Immature natural killer cell (primary cell): ENCODE measurements at regions not wholly inside any gene's neighbourhood (a gene's known extent, or its start where the extent isn't known, plus 50 kb on each side); places are given as distances from the start of the nearest gene placed in this dataset.
A peak's percentile ranks its signal among the peaks of the same experiment; 100 is the strongest.
"Not testable (repeated sequence)": the region's sequence is repeated elsewhere in the genome, so short reads cannot be mapped to it uniquely, and the experiment has no call there.

Source experiments
- DNase-seq, 3 donors: peaks; one replicate each; pipeline ENCODE4 v3.0.0; 2022; ENCODE audit warnings: mixed read lengths in 1 of 3
- H3K27ac Mint-ChIP-seq, 6 donors: one replicate each; pipeline ENCODE4 v1.8.0; 2020; ENCODE audit warnings: mixed read lengths in 6 of 6, mild to moderate bottlenecking in 5 of 6, inconsistent platforms in 4 of 6, moderate library complexity in 3 of 6
- H3K27me3 Mint-ChIP-seq, 3 donors: one replicate each; pipeline ENCODE4 v1.8.0; 2020 to 2021; ENCODE audit warnings: low read depth in 3 of 3, mild to moderate bottlenecking in 3 of 3, mixed read lengths in 3 of 3, moderate library complexity in 3 of 3, inconsistent platforms in 1 of 3
- H3K36me3 Mint-ChIP-seq, 3 donors: one replicate each; pipeline ENCODE4 v1.8.0; 2020; ENCODE audit warnings: mixed read lengths in 3 of 3, inconsistent platforms in 2 of 3, mild to moderate bottlenecking in 2 of 3
- H3K4me1 Mint-ChIP-seq, 2 donors: one replicate each; pipeline ENCODE4 v1.8.0; 2020; ENCODE audit warnings: inconsistent platforms in 2 of 2, mild to moderate bottlenecking in 2 of 2, mixed read lengths in 2 of 2, moderate library complexity in 1 of 2
- H3K4me3 Mint-ChIP-seq, 5 donors: one replicate each; pipeline ENCODE4 v1.8.0; 2020; ENCODE audit warnings: mild to moderate bottlenecking in 5 of 5, mixed read lengths in 5 of 5, inconsistent platforms in 3 of 5, moderate library complexity in 3 of 5
- H3K9me3 Mint-ChIP-seq, 6 donors: one replicate each; pipeline ENCODE4 v1.8.0; 2020; ENCODE audit warnings: mild to moderate bottlenecking in 6 of 6, mixed read lengths in 6 of 6, inconsistent platforms in 4 of 6, moderate library complexity in 3 of 6

DNA sequence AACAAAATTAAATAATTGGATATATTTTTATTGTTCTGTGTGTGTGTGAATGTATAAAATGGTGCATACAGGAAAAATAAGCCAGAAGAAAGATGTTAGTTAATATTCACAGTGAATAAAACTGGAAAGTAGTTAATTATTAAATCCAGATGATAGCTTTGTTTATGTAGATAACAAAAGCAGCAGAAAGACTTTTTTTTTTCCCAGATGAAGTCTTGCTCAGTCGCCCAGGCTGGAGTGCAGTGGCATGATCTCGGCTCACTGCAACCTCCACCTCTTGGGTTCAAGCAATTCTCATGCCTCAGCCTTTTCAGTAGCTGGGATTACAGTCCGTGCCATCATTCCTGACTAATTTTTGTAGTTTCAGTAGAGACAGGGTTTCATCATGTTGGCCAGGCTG lies 140.1 kb downstream of the ZNF486 start:
- H3K27me3 Mint-ChIP-seq: peaks cover 0 to 2% (median 1%) of the 10 kb centered on the region in 3 donors
- H3K36me3 Mint-ChIP-seq: no peaks in the 10 kb centered on the region
- no peak overlapping the region for H3K27ac Mint-ChIP-seq
- peaks cover 0 to 6% (median 1%) of the 10 kb centered on the region in 6 donors for H3K9me3 Mint-ChIP-seq
- H3K4me3 Mint-ChIP-seq: no peak overlapping the region
- DNase-seq: no peak
- H3K4me1 Mint-ChIP-seq: no peaks in the 10 kb centered on the region

DNA sequence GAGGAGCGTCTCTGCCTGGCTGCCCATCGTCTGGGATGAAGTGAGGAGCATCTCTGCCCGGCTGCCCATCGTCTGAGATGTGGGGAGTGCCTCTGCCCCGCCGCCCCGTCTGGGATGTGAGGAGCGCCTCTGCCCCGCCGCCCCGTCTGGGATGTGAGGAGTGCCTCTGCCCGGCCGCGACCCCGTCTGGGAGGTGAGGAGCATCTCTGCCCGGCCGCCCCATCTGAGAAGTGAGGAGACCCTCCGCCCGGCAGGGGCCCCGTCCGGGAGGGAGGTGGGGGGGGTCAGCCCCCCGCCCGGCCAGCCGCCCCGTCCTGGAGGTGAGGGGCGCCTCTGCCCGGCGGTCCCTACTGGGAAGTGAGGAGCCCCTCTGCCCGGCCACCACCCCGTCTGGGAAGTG lies 129.3 kb downstream of the ZNF486 start:
- not testable (repeated sequence) for H3K27me3 Mint-ChIP-seq, H3K4me3 Mint-ChIP-seq, H3K4me1 Mint-ChIP-seq, DNase-seq, H3K36me3 Mint-ChIP-seq, H3K9me3 Mint-ChIP-seq, H3K27ac Mint-ChIP-seq

DNA sequence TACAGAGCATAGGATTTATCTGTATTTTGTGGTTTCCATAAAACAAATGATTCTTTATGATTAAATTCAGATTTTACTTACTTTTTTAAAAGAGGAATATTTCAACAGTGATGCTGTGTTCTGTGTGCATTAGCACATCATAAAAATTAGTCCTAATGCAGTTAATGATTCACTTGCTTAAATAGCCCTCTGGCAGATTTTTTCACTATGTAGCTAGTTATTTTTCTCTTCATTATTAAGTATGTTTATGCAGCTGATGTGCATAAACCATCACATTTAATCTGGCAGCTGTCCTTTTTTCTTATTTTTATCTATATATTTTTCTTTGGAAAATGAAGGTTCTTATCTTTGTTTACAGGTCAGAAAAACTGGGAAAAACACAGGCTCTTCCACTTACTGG lies 127.2 kb downstream of the ZNF486 start:
- Mint-ChIP-seq H3K27ac (no peak overlapping the region), H3K9me3 (peaks cover 0 to 4% (median under 1%) of the 10 kb centered on the region in 6 donors), H3K4me3 (no peak overlapping the region), H3K4me1 (no peaks in the 10 kb centered on the region), H3K36me3 (no peaks in the 10 kb centered on the region), H3K27me3 (peaks cover 0 to 3% (median 0%) of the 10 kb centered on the region in 3 donors)
- no peak for DNase-seq

DNA sequence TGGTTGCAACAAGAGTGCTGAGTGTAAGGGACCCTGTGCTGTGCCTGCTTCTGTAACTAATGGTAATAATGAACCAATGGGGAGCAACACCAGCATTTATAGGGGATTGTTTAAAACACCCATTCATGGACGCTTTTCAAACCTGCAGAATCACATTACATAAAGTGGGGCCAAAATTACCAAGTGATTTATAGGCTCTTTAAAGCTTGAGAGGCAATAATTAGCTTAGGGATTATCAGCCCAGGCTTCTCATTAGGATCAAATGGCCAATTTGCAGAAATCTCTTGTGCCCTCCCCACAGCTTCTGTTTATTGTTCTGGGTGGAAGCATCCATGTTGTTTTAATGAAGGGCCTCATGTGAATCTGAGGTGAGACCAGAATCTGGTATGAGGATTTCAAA lies 125.5 kb downstream of the ZNF486 start:
- H3K4me3 Mint-ChIP-seq, H3K27me3 Mint-ChIP-seq, H3K27ac Mint-ChIP-seq, H3K4me1 Mint-ChIP-seq, DNase-seq, H3K36me3 Mint-ChIP-seq, H3K9me3 Mint-ChIP-seq: not testable (repeated sequence)

DNA sequence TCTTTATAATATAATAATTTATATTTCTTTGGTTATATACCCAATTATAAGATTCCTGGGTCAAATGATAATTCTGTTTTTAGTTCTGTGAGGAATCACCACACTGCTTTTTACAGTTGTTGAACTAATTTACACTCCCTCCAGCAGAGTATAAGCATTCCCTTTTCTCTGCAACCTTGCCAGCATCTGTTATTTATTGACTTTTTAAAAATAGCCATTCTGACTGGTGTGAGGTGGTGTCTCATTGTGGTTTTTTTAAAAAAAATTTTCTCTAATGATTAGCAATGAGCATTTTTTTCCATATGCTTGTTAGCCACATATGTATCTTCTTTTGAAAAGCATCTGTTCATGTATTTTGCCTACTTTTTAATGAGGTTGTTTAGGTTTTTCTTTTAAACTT lies 122.2 kb downstream of the ZNF486 start:
- no peaks in the 10 kb centered on the region for H3K4me1 Mint-ChIP-seq

DNA sequence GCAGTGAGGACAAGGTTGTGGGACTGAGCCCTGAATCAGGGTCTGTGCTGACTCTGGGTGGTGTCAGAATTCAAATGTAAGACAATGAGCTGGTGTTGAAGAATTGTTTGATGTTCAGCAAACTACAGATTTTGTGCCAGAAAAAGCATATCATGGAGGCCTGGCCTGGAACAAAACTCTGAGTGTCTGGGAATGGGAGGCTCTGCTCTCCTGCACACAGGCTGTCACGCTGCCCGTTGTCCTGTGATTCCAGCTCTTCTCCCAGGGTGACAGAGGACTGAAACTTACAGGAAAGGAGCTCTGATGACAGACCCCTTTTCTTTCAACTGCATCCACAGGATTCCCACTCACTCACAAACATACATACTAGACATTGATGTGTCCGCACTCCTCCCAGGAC lies 120.1 kb downstream of the ZNF486 start:
- H3K4me3 Mint-ChIP-seq: no peak overlapping the region
- H3K27me3 Mint-ChIP-seq: peaks cover 0 to 2% (median 0%) of the 10 kb centered on the region in 3 donors
- no peaks in the 10 kb centered on the region for H3K4me1 Mint-ChIP-seq
- no peaks in the 10 kb centered on the region for H3K36me3 Mint-ChIP-seq
- DNase-seq: no peak
- no peak overlapping the region for H3K27ac Mint-ChIP-seq
- peaks cover 0 to 6% (median 0%) of the 10 kb centered on the region in 6 donors for H3K9me3 Mint-ChIP-seq

More for the DNA sequence above, 122.2 kb downstream of the ZNF486 start:
- no peak overlapping the region for H3K4me3 Mint-ChIP-seq
- H3K27ac Mint-ChIP-seq: no peak overlapping the region
- no peaks in the 10 kb centered on the region for H3K36me3 Mint-ChIP-seq
- H3K27me3 Mint-ChIP-seq: peaks cover 0 to 3% (median 0%) of the 10 kb centered on the region in 3 donors
- H3K9me3 Mint-ChIP-seq: peaks cover 0 to 6% (median 0%) of the 10 kb centered on the region in 6 donors
- DNase-seq: no peak

DNA sequence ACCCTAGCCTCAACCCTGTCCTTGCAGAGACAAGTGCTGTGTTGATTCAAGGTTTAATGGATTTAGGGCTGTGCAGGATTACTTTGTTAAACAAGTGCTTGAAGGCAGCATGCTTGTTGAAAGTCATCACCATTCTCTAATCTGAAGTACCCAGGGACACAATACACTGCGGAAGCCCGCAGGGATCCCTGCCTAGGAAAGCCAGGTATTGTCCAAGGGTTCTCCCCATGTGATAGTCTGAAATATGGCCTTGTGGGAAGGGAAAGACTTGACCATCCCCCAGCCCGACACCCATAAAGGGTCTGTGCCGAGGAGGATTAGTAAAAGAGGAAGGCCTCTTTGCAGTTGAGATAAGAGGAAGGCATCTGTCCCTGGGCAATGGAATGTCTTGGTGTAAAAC lies 118.9 kb downstream of the ZNF486 start:
- not testable (repeated sequence) for DNase-seq, H3K27ac Mint-ChIP-seq, H3K4me1 Mint-ChIP-seq, H3K36me3 Mint-ChIP-seq, H3K9me3 Mint-ChIP-seq, H3K4me3 Mint-ChIP-seq, H3K27me3 Mint-ChIP-seq

DNA sequence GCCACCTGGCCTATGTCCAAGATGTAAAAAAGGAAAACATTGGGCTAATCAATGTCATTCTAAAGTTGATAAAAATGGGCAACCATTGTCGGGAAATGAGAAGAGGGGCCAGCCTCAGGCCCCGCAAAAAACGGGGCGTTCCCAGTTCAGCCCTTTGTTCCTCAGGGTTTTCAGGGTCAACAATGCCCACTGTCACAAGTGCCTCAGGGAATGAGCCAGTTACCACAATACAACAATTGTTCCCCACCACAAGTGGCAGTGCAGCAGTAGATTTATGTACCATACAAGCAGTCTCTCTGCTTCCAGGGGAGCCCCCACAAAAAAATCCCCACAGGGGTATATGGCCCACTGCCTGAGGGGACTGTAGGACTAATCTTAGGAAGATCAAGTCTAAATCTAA lies 112.5 kb downstream of the ZNF486 start:
- no peak overlapping the region for H3K4me3 Mint-ChIP-seq
- H3K27me3 Mint-ChIP-seq: peaks cover 0 to 2% (median 2%) of the 10 kb centered on the region in 3 donors
- H3K4me1 Mint-ChIP-seq: peaks cover 0 to 6% of the 10 kb centered on the region in 2 donors
- no peaks in the 10 kb centered on the region for H3K36me3 Mint-ChIP-seq
- H3K27ac Mint-ChIP-seq: no peak overlapping the region
- DNase-seq: no peak
- H3K9me3 Mint-ChIP-seq: peaks cover 0 to 16% (median under 1%) of the 10 kb centered on the region in 6 donors

DNA sequence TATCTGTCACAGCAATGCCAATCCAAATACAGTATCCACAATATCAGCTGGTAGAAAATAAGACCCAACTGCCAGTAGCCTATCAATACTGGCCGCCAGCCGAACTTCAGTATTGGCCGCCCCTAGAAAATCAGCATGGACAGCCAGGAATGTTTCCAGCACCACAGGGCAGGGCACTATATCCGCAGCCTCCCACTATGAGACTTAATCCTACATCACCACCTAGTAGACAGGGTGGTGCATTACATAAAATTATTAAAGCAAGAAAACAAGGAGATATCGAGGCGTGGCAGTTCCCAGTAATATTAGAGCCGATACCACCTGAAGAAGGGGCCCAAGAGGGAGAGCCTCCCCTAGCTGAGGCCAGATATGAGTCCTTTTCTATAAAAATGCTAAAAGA lies 111.3 kb downstream of the ZNF486 start:
- no peaks in the 10 kb centered on the region for H3K36me3 Mint-ChIP-seq
- DNase-seq: peak in 2 of 3 donors; percentile 28 to 53
- H3K4me1 Mint-ChIP-seq: peaks cover 0 to 6% of the 10 kb centered on the region in 2 donors
- H3K27ac Mint-ChIP-seq: no peak overlapping the region
- peaks cover 0 to 2% (median 2%) of the 10 kb centered on the region in 3 donors for H3K27me3 Mint-ChIP-seq
- peaks cover 0 to 15% (median 0%) of the 10 kb centered on the region in 6 donors for H3K9me3 Mint-ChIP-seq
- no peak overlapping the region for H3K4me3 Mint-ChIP-seq

DNA sequence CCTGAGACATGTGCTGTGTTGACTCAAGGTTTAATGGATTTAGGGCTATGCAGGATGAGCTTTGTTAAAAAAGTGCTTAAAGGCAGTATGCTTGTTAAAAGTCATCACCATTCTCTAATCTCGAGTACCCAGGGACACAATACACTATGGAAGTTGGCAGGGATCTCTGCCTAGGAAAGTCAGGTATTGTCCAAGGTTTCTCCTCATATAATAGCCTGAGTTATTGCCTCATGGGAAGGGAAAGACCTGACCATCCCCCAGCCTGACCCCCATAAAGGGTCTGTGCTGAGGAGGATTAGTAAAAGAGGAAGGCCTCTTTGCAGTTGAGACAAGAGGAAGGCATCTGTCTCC lies 109.7 kb downstream of the ZNF486 start:
- not testable (repeated sequence) for H3K4me3 Mint-ChIP-seq, DNase-seq, H3K27me3 Mint-ChIP-seq, H3K27ac Mint-ChIP-seq, H3K36me3 Mint-ChIP-seq, H3K4me1 Mint-ChIP-seq
- H3K9me3 Mint-ChIP-seq: peaks cover 0 to 10% (median 0%) of the 10 kb centered on the region in 6 donors

DNA sequence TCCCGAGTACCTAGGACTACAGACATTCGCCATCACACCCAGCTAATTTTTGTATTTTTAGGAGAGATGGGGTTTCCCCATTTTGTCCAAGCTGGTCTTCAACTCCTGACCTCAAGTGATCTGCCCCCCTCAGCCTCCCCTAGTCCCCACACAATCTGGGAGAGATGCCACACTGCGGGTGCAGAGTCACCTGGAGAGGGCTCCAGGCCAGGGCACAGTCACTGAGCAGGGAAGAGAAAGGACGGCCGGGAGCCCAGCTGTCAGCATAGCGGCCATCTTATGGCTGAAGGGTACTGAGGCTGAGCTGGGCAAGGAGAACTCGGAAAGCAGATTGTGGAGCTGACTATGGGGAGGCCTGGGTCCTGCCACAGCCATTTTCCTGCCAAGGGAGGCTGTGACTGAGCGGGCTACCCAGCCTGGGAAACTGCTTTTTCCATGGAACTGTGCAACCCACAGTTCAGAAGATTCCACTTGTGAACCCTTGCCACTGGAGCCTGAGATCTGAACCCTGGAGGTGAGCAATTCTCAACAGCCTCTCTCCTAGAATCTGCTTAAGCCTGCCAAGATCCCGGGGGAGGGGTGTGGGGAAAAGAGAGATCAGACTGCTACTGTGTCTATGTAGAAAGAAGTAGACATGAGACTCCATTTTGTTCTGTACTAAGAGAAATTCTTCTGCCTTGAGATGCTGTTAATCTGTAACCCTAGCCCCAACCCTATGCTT lies 109.2 kb downstream of the ZNF486 start:
- Mint-ChIP-seq H3K27ac (no peak overlapping the region), H3K36me3 (no peaks in the 10 kb centered on the region), H3K4me3 (no peak overlapping the region), H3K9me3 (peaks cover 0 to 10% (median 0%) of the 10 kb centered on the region in 6 donors), H3K4me1 (peaks cover 0 to 6% of the 10 kb centered on the region in 2 donors), H3K27me3 (peaks cover 0 to 5% (median 2%) of the 10 kb centered on the region in 3 donors)
- DNase-seq: no peak

DNA sequence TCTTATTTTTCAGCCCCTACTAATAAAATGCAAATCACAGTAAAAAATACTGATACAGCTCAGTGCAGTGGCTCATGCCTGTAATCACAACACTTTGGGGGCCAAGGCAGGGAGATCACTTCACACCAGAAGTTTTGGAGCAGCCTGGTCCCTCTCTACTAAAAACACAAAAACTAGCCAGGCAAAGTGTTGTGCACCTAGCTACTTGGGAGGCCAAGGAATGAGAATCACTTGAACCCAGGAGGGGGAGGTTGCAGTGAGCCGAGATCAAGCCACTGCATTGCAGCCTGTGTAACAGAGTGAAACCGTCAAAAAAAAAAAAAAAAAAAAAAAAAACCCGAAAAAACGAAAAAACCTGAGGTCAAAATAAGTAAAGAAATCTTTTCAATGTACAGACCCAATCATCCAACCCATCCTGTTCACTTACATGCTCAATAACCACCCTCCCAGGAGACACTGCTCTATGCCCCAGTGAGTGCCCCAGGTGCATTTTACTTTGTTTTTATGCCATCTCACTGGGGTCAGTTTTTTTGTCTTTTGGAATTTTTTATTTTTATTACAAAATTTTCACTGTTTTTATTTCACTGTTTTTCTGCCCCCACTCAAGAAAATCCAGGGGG lies 107.0 kb downstream of the ZNF486 start:
- Mint-ChIP-seq H3K4me1 (peaks cover 0 to 6% of the 10 kb centered on the region in 2 donors), H3K36me3 (no peaks in the 10 kb centered on the region), H3K27ac (no peak overlapping the region)

DNA sequence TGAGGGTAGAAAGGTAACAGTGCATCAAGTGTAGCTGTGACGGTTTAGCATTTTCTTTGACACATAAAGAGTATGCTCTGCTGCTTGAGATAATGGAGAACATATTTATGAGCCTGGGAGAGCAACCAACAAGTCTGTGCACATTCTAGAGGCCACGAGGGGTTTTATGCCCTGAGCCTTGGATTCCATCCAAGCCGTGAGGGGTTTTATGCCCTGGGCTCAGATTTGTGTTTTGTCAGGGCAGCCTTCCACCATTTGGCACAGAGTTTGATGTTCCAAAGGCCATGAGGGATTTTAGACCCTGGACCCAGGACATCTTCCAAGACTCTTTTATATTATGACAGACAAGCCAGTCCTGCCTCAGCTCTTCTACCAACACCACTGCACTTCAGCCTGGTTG lies 106.4 kb downstream of the ZNF486 start:
- Mint-ChIP-seq H3K4me1 (peaks cover 0 to 3% of the 10 kb centered on the region in 2 donors), H3K9me3 (peaks cover 0 to 9% (median 0%) of the 10 kb centered on the region in 6 donors), H3K27ac (no peak overlapping the region), H3K36me3 (no peaks in the 10 kb centered on the region), H3K27me3 (peaks cover 0 to 5% (median 0%) of the 10 kb centered on the region in 3 donors), H3K4me3 (no peak overlapping the region)
- DNase-seq: no peak

More for the DNA sequence above, 107.0 kb downstream of the ZNF486 start:
- no peak for DNase-seq
- peaks cover 0 to 5% (median 0%) of the 10 kb centered on the region in 3 donors for H3K27me3 Mint-ChIP-seq
- peaks cover 0 to 10% (median 0%) of the 10 kb centered on the region in 6 donors for H3K9me3 Mint-ChIP-seq
- no peak overlapping the region for H3K4me3 Mint-ChIP-seq

DNA sequence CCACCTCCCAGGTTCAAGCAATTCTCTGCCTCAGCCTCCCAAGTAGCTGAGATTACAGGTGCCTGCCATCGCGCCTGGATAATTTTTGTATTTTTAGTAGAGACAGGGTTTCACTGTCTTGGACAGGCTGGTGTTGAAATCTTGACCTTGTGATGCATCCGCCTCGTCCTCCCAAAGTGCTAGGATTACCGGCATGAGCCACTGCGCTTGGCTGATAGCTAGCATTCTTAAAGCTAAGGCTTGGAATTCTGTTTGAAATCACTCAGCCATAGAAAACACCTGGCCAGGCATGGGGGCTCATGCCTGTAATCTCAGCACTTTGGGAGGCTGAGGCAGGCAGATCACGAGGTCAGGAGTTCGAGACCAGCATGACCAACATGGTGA lies 105.6 kb downstream of the ZNF486 start:
- not testable (repeated sequence) for H3K36me3 Mint-ChIP-seq, H3K27ac Mint-ChIP-seq, H3K4me3 Mint-ChIP-seq, H3K9me3 Mint-ChIP-seq, DNase-seq, H3K4me1 Mint-ChIP-seq, H3K27me3 Mint-ChIP-seq
